PFSK-1 (cell line): ENCODE measurements at regions not wholly inside any gene's neighbourhood (a gene's known extent, or its start where the extent isn't known, plus 50 kb on each side); places are given as distances from the start of the nearest gene placed in this dataset.

Experiments used
- FOXP2 ChIP-seq: optimal IDR thresholded peaks from 2 replicates; pipeline ENCODE3; 2011; ENCODE audit warnings: borderline replicate concordance, control low read depth, inconsistent platforms; ENCODE audit not compliant: insufficient read depth; ENCODE audit errors: extremely low read length, extremely low read depth
- POLR2AphosphoS5 ChIP-seq: IDR thresholded peaks from 2 replicates; pipeline ENCODE4 v1.6.1; 2012; ENCODE audit warnings: low read depth, mild to moderate bottlenecking, control low read depth, low read length, moderate library complexity
- REST ChIP-seq, 2 experiments: IDR thresholded peaks; 2 replicates each; pipeline versions ENCODE4 v1.6.1 to v1.8.0; 2011 to 2012; ENCODE audit warnings: low read depth in 2 of 2, low read length in 2 of 2, control low read depth in 1 of 2, inconsistent platforms in 1 of 2, mild to moderate bottlenecking in 1 of 2, moderate library complexity in 1 of 2; ENCODE audit not compliant: insufficient read depth in 1 of 2
- SIN3A ChIP-seq: IDR thresholded peaks from 2 replicates; pipeline ENCODE4 v1.6.1; 2012; ENCODE audit warnings: mild to moderate bottlenecking, low read length, moderate library complexity, borderline replicate concordance; ENCODE audit not compliant: insufficient read depth
- TAF1 ChIP-seq: IDR thresholded peaks from 2 replicates; pipeline ENCODE4 v1.6.1; 2012; ENCODE audit warnings: low read length, control low read depth, borderline replicate concordance; ENCODE audit not compliant: insufficient read depth

- no peak for TF ChIP-seq REST (IDR thresholded peaks at IDR 0.05; ENCODE audit: insufficient read depth in 1 of 2, low read depth in 2 of 2, low read length in 2 of 2)
- TF ChIP-seq POLR2AphosphoS5 = no peak
- TF ChIP-seq SIN3A = no peak
- no peak for TF ChIP-seq FOXP2
- no peak for TF ChIP-seq TAF1
Observed at GRCh38 chr7:132009778-132010177, 453.4 kb upstream of the PODXL start.

GRCh38 chr7:132004529-132004928 is 448.1 kb upstream of the PODXL start:
- TF ChIP-seq REST (IDR thresholded peaks at IDR 0.05; ENCODE audit: insufficient read depth in 1 of 2, low read depth in 2 of 2, low read length in 2 of 2) = no peak
- no peak for TF ChIP-seq SIN3A
- TF ChIP-seq FOXP2 = no peak
- TF ChIP-seq POLR2AphosphoS5 = no peak
- no peak for TF ChIP-seq TAF1

GRCh38 chr7:132002343-132002968 is 446.0 kb upstream of the PODXL start:
- no peak for TF ChIP-seq POLR2AphosphoS5
- TF ChIP-seq REST (IDR thresholded peaks at IDR 0.05; ENCODE audit: insufficient read depth in 1 of 2, low read depth in 2 of 2, low read length in 2 of 2) = no peak
- TF ChIP-seq FOXP2 = no peak
- TF ChIP-seq SIN3A = no peak
- no peak for TF ChIP-seq TAF1

- TF ChIP-seq SIN3A (no peak), FOXP2 (no peak), REST (IDR thresholded peaks at IDR 0.05; ENCODE audit: insufficient read depth in 1 of 2, low read depth in 2 of 2, low read length in 2 of 2) (no peak), TAF1 (no peak), POLR2AphosphoS5 (no peak)
Observed at GRCh38 chr7:132001146-132001545, 444.7 kb upstream of the PODXL start.

- TF ChIP-seq FOXP2 (no peak), TAF1 (no peak), REST (IDR thresholded peaks at IDR 0.05; ENCODE audit: insufficient read depth in 1 of 2, low read depth in 2 of 2, low read length in 2 of 2) (no peak), POLR2AphosphoS5 (no peak), SIN3A (no peak)
Observed at GRCh38 chr7:131999193-131999592, 442.8 kb upstream of the PODXL start.
